Transverse colon (tissue), 4 donors: ENCODE measurements at regions not wholly inside any gene's neighbourhood (a gene's known extent, or its start where the extent isn't known, plus 50 kb on each side); places are given as distances from the start of the nearest gene placed in this dataset.

Experiments
- CTCF ChIP-seq, 5 experiments: fragments of 200-600 bp in 3 of 5; fragments of 450-650 bp in 2 of 5; sonication (generic) in 3 of 5; IDR thresholded peaks; 1 replicate in 2 of 5; 2 replicates in 3 of 5; pipeline ENCODE4 v1.5.1; 2016 to 2017; ENCODE audit warnings: antibody characterized with exemption in 5 of 5, inconsistent platforms in 3 of 5, mild to moderate bottlenecking in 2 of 5, moderate library complexity in 1 of 5
- EP300 ChIP-seq: sonication (generic); formaldehyde crosslinking; IDR thresholded peaks from one replicate; pipeline ENCODE4 v1.6.1; 2017; ENCODE audit warnings: antibody characterized with exemption, low read depth
- POLR2A ChIP-seq: fragments of 450-650 bp; IDR thresholded peaks from one replicate; pipeline ENCODE4 v1.6.1; 2016; ENCODE audit warnings: antibody characterized with exemption, mild to moderate bottlenecking, moderate library complexity
- POLR2AphosphoS5 ChIP-seq, 3 donors: sonication (generic); formaldehyde crosslinking; IDR thresholded peaks; one replicate each; pipeline ENCODE4 v1.6.1; 2016; ENCODE audit warnings: antibody characterized with exemption in 3 of 3

GRCh38 chr9:126754436-126755316 lies 50.2 kb upstream of the ZBTB43 start:
- TF ChIP-seq CTCF (IDR thresholded peaks at IDR 0.05) (no peak), POLR2A (no peak), POLR2AphosphoS5 (IDR thresholded peaks at IDR 0.05) (peak in 2 of 3 donors; percentile 11 to 26), EP300 (no peak)
